H9 (cell line): ENCODE measurements at regions not wholly inside any gene's neighbourhood (a gene's known extent, or its start where the extent isn't known, plus 50 kb on each side); places are given as distances from the start of the nearest gene placed in this dataset.

Experiments
- DNase-seq: peaks from one replicate; pipeline ENCODE4 v3.0.0-alpha.2; 2017
- H2AFZ ChIP-seq: one replicate; pipeline ENCODE4 v1.6.1; 2013; ENCODE audit warnings: mild to moderate bottlenecking, low read length, control low read depth, moderate library complexity
- H2AK5ac ChIP-seq: 2 replicates; pipeline ENCODE4 v1.6.1; 2013; ENCODE audit warnings: low read length, control low read depth, mixed read lengths; ENCODE audit not compliant: insufficient read length
- H2BK120ac ChIP-seq: one replicate; pipeline ENCODE4 v1.6.1; 2013; ENCODE audit warnings: low read depth, mild to moderate bottlenecking, low read length, control low read depth, inconsistent platforms; ENCODE audit not compliant: poor library complexity, severe bottlenecking
- H2BK12ac ChIP-seq: 2 replicates; pipeline ENCODE4 v1.6.1; 2013; ENCODE audit warnings: low read length, control low read depth, mixed read lengths, low read depth; ENCODE audit not compliant: insufficient read length
- H2BK15ac ChIP-seq: 2 replicates; pipeline ENCODE4 v1.6.1; 2013; ENCODE audit warnings: low read depth, low read length, control low read depth
- H2BK20ac ChIP-seq: one replicate; pipeline ENCODE4 v1.6.1; 2013; ENCODE audit warnings: low read depth, mild to moderate bottlenecking, low read length, control low read depth, inconsistent platforms; ENCODE audit not compliant: poor library complexity, severe bottlenecking
- H2BK5ac ChIP-seq: 2 replicates; pipeline ENCODE4 v1.6.1; 2013; ENCODE audit warnings: low read length, control low read depth, mixed read lengths; ENCODE audit not compliant: insufficient read length
- H3K14ac ChIP-seq: 2 replicates; pipeline ENCODE4 v1.6.1; 2013; ENCODE audit warnings: low read length, control low read depth; ENCODE audit not compliant: insufficient read depth
- H3K18ac ChIP-seq: 2 replicates; pipeline ENCODE4 v1.6.1; 2013; ENCODE audit warnings: low read depth, mild to moderate bottlenecking, mixed read lengths, low read length, control low read depth; ENCODE audit not compliant: insufficient read length
- H3K23ac ChIP-seq: 2 replicates; pipeline ENCODE4 v1.6.1; 2013; ENCODE audit warnings: low read length, control low read depth, mixed read lengths, low read depth; ENCODE audit not compliant: insufficient read length
- H3K23me2 ChIP-seq: 2 replicates; pipeline ENCODE4 v1.6.1; 2013; ENCODE audit warnings: low read depth, mild to moderate bottlenecking, mixed read lengths, low read length, control low read depth; ENCODE audit not compliant: insufficient read length, poor library complexity, severe bottlenecking
- H3K27ac ChIP-seq: 2 replicates; pipeline ENCODE4 v1.5.1; 2013; ENCODE audit warnings: low read length, control low read depth, mixed read lengths, low read depth; ENCODE audit not compliant: insufficient read length
- H3K27me3 ChIP-seq: 2 replicates; pipeline ENCODE4 v1.6.1; 2013; ENCODE audit warnings: low read length, control low read depth, inconsistent platforms; ENCODE audit not compliant: insufficient read depth
- H3K4ac ChIP-seq: 2 replicates; pipeline ENCODE4 v1.6.1; 2013; ENCODE audit warnings: low read depth, mild to moderate bottlenecking, control low read depth, inconsistent platforms, low read length, moderate library complexity
- H3K4me1 ChIP-seq: 2 replicates; pipeline ENCODE4 v1.6.1; 2013; ENCODE audit warnings: low read length, control low read depth, inconsistent platforms; ENCODE audit not compliant: insufficient read depth
- H3K4me2 ChIP-seq: 2 replicates; pipeline ENCODE4 v1.6.1; 2013; ENCODE audit warnings: low read length, control low read depth, mixed read lengths; ENCODE audit not compliant: insufficient read length, insufficient read depth
- H3K56ac ChIP-seq: 2 replicates; pipeline ENCODE4 v1.6.1; 2013; ENCODE audit warnings: low read depth, mild to moderate bottlenecking, mixed read lengths, low read length, control low read depth; ENCODE audit not compliant: insufficient read length
- H3K79me1 ChIP-seq: 2 replicates; pipeline ENCODE4 v1.6.1; 2013; ENCODE audit warnings: low read depth, mild to moderate bottlenecking, moderate library complexity, low read length, control low read depth, inconsistent platforms; ENCODE audit not compliant: insufficient read depth, poor library complexity, severe bottlenecking
- H3K79me2 ChIP-seq: 2 replicates; pipeline ENCODE4 v1.6.1; 2013; ENCODE audit warnings: low read length, control low read depth, inconsistent platforms; ENCODE audit not compliant: insufficient read depth
- H3K9ac ChIP-seq: 2 replicates; pipeline ENCODE4 v1.6.1; 2013; ENCODE audit warnings: low read length, control low read depth, mixed read lengths; ENCODE audit not compliant: insufficient read length; ENCODE audit errors: extremely low read depth
- H3K9me3 ChIP-seq: one replicate; pipeline ENCODE4 v1.6.1; 2013; ENCODE audit warnings: low read depth, low read length, inconsistent platforms; ENCODE audit not compliant: control insufficient read depth
- H3T11ph ChIP-seq: one replicate; pipeline ENCODE4 v1.6.1; 2013; ENCODE audit warnings: mild to moderate bottlenecking, low read length, control low read depth, inconsistent platforms
- H4K20me1 ChIP-seq: one replicate; pipeline ENCODE4 v1.6.1; 2013; ENCODE audit not compliant: control insufficient read depth, insufficient read length, insufficient read depth
- H4K5ac ChIP-seq: 2 replicates; pipeline ENCODE4 v1.6.1; 2013; ENCODE audit warnings: low read depth, mild to moderate bottlenecking, mixed read lengths, low read length, control low read depth; ENCODE audit not compliant: insufficient read length
- H4K8ac ChIP-seq: replicated peaks from 2 replicates; pipeline ENCODE4 v1.6.1; 2013; ENCODE audit warnings: low read length, control low read depth, mixed read lengths, low read depth; ENCODE audit not compliant: insufficient read length
- H4K91ac ChIP-seq: 2 replicates; pipeline ENCODE4 v1.6.1; 2013; ENCODE audit warnings: low read depth, mild to moderate bottlenecking, moderate library complexity, mixed read lengths, low read length, control low read depth; ENCODE audit not compliant: insufficient read length
- H3K27ac Mint-ChIP-seq, 3 experiments: 2 replicates in 2 of 3; 3 replicates in 1 of 3; pipeline ENCODE4 v1.8.0; 2020 to 2021; ENCODE audit warnings: mixed read lengths in 3 of 3, mild to moderate bottlenecking in 1 of 3, moderate library complexity in 1 of 3
- H3K27me3 Mint-ChIP-seq: 2 replicates; pipeline ENCODE4 v1.8.0; 2021; ENCODE audit warnings: low read depth, mild to moderate bottlenecking, moderate library complexity, mixed read lengths
- H3K36me3 Mint-ChIP-seq, 3 experiments: 2 replicates in 2 of 3; 3 replicates in 1 of 3; pipeline ENCODE4 v1.8.0; 2020 to 2021; ENCODE audit warnings: low read depth in 3 of 3, mixed read lengths in 3 of 3; ENCODE audit not compliant: insufficient read depth in 1 of 3
- H3K4me1 Mint-ChIP-seq, 2 experiments: 2 replicates each; pipeline ENCODE4 v1.8.0; 2020; ENCODE audit warnings: mixed read lengths in 2 of 2
- H3K4me3 Mint-ChIP-seq, 2 experiments: 2 replicates in 1 of 2; 3 replicates in 1 of 2; pipeline ENCODE4 v1.8.0; 2020 to 2021; ENCODE audit warnings: mild to moderate bottlenecking in 2 of 2, mixed read lengths in 2 of 2, moderate library complexity in 1 of 2
- H3K9me3 Mint-ChIP-seq, 2 experiments: 2 replicates in 1 of 2; 3 replicates in 1 of 2; pipeline ENCODE4 v1.8.0; 2020; ENCODE audit warnings: mild to moderate bottlenecking in 2 of 2, mixed read lengths in 2 of 2, moderate library complexity in 1 of 2
- CTCF ChIP-seq: fragments of 200-600 bp; sonication (generic); conservative IDR thresholded peaks from 3 replicates; pipeline ENCODE4 v1.8.0; 2021; ENCODE audit warnings: antibody characterized with exemption, mild to moderate bottlenecking
- WGBS: extraction: QIAGEN DNeasy Blood & Tissue Kit; methylation state at CpG from one replicate; pipeline ENCODE4 v1.1.7; 2013; ENCODE audit warnings: missing lambda C conversion rate, low lambda C conversion rate, mixed read lengths; ENCODE audit not compliant: insufficient read length; ENCODE audit errors: extremely low coverage; 5-methylcytosine and 5-hydroxymethylcytosine counted together

DNA sequence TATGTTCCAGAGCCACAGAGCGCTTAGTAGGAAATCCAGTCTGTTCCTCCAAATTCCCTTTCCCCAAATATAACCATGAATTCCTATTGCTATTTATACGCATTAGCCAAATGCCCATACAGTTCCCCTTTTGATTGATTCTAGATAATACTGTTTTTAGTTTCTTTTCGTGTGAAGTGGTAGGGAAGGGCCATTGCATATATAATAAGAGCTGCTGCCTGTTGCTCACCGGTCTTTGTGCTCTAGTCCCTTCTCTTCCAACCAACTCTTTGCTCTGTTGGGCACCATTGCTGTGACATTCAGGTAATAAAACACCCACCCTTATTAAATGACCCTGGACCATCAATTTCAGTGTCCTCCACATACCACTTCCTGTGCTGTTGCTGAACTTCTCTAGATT is 379.9 kb upstream of the KCNMB2 start:
- Histone ChIP-seq H3K79me1 (no peaks in the 10 kb centered on the region), H3K23ac (no peak overlapping the region), H3K4ac (no peak overlapping the region), H3K27me3 (no peaks in the 10 kb centered on the region), H3K14ac (no peak overlapping the region), H3K56ac (no peak overlapping the region), H3K4me2 (no peak overlapping the region), H4K91ac (no peak overlapping the region), H3K9ac (no peak overlapping the region), H3K9me3 (no peaks in the 10 kb centered on the region), H3K4me1 (0 out of 2 replicates have a peak, but pooled peaks cover 2% of the 10 kb centered on the region), H2AK5ac (no peak overlapping the region), H2BK120ac (no peak overlapping the region), H2BK5ac (no peak overlapping the region), H4K5ac (no peak overlapping the region), H2BK15ac (no peak overlapping the region), H2AFZ (no peak overlapping the region), H3K23me2 (no peaks in the 10 kb centered on the region), H3K18ac (no peak overlapping the region), H3K79me2 (no peaks in the 10 kb centered on the region), H3T11ph (no peak overlapping the region), H3K27ac (no peak overlapping the region), H2BK12ac (no peak overlapping the region), H4K8ac (no peak overlapping the region), H4K20me1 (no peaks in the 10 kb centered on the region), H2BK20ac (no peak overlapping the region)
- Mint-ChIP-seq H3K27me3 (no peaks in the 10 kb centered on the region), H3K9me3 (peaks cover 0 to 4% of the 10 kb centered on the region in 2 experiments; a peak in 1 of 5 replicates), H3K4me1 (peaks cover 24 to 25% of the 10 kb centered on the region in 2 experiments), H3K4me3 (no peak overlapping the region), H3K36me3 (peaks cover 0 to 2% (median 0%) of the 10 kb centered on the region in 3 experiments; a peak in 2 of 7 replicates), H3K27ac (peak overlapping the region in 1 of 3 experiments; percentile 16; a peak in 1 of 7 replicates)
- no CpG with 5 or more reads among the region's 4 CpGs for WGBS
- no peak for DNase-seq
- TF ChIP-seq CTCF: no peak
